ENCODE measurements at regions not wholly inside any gene's neighbourhood (a gene's known extent, or its start where the extent isn't known, plus 50 kb on each side); places are given as distances from the start of the nearest gene placed in this dataset.
"Not testable (repeated sequence)": the region's sequence is repeated elsewhere in the genome, so short reads cannot be mapped to it uniquely, and the experiment has no call there.

GRCh38 chr22:11608486-11608885, 3919.5 kb upstream of the OR11H1 start:
- not testable (repeated sequence) for H3K4me1 ChIP-seq (ENCODE audit: control insufficient read depth in 1 of 2, insufficient read depth in 2 of 2, low read length in 2 of 2); H3K27ac ChIP-seq (ENCODE audit: low read length); H3K4me3 ChIP-seq (ENCODE audit: low read depth in 1 of 2, low read length in 2 of 2); H3K27me3 ChIP-seq (ENCODE audit: low read depth, low read length); H3K36me3 ChIP-seq (ENCODE audit: control insufficient read depth in 1 of 2, insufficient read depth in 2 of 2, low read length in 2 of 2)
- H3K9me3 ChIP-seq (ENCODE audit: control insufficient read depth in 1 of 2, low read length in 2 of 2), result peaks cover 0 to 26% of the 10 kb centered on the region in 2 donors

GRCh38 chr22:11609193-11609592, 3918.8 kb upstream of the OR11H1 start:
- H3K9me3 ChIP-seq (ENCODE audit: control insufficient read depth in 1 of 2, low read length in 2 of 2), result peaks cover 0 to 26% of the 10 kb centered on the region in 2 donors
- not testable (repeated sequence) for H3K4me3 ChIP-seq (ENCODE audit: low read depth in 1 of 2, low read length in 2 of 2); H3K27ac ChIP-seq (ENCODE audit: low read length); H3K36me3 ChIP-seq (ENCODE audit: control insufficient read depth in 1 of 2, insufficient read depth in 2 of 2, low read length in 2 of 2); H3K4me1 ChIP-seq (ENCODE audit: control insufficient read depth in 1 of 2, insufficient read depth in 2 of 2, low read length in 2 of 2); H3K27me3 ChIP-seq (ENCODE audit: low read depth, low read length)

GRCh38 chr22:11611280-11611679, 3916.7 kb upstream of the OR11H1 start:
- H3K4me3 ChIP-seq (ENCODE audit: low read depth in 1 of 2, low read length in 2 of 2); H3K27ac ChIP-seq (ENCODE audit: low read length); H3K4me1 ChIP-seq (ENCODE audit: control insufficient read depth in 1 of 2, insufficient read depth in 2 of 2, low read length in 2 of 2); H3K36me3 ChIP-seq (ENCODE audit: control insufficient read depth in 1 of 2, insufficient read depth in 2 of 2, low read length in 2 of 2); H3K27me3 ChIP-seq (ENCODE audit: low read depth, low read length): not testable (repeated sequence)
- peaks cover 0 to 18% of the 10 kb centered on the region in 2 donors for H3K9me3 ChIP-seq (ENCODE audit: control insufficient read depth in 1 of 2, low read length in 2 of 2)

DNA sequence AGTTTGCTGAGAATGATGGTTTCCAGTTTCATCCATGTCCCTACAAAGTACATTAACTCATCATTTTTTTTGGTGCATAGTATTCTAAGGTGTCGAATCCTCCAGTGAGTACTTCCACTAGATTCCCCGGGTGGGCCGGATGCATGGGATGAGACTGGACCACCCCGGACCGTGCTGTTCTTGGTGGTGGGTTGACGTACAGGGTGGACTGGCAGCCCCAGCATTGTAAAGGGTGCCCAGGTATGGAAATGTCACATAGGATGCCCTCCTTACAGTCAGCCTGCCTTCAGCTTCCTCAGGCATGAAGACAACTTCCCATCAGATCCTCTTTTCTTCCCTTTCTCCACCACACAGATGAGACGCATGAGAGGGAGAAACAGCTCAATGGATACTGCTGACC, 3916.1 kb upstream of the OR11H1 start:
- not testable (repeated sequence) for H3K4me3 ChIP-seq (ENCODE audit: low read depth in 1 of 2, low read length in 2 of 2); H3K27me3 ChIP-seq (ENCODE audit: low read depth, low read length); H3K36me3 ChIP-seq (ENCODE audit: control insufficient read depth in 1 of 2, insufficient read depth in 2 of 2, low read length in 2 of 2); H3K27ac ChIP-seq (ENCODE audit: low read length); H3K4me1 ChIP-seq (ENCODE audit: control insufficient read depth in 1 of 2, insufficient read depth in 2 of 2, low read length in 2 of 2)
- peaks cover 0 to 14% of the 10 kb centered on the region in 2 donors for H3K9me3 ChIP-seq (ENCODE audit: control insufficient read depth in 1 of 2, low read length in 2 of 2)

- not testable (repeated sequence) for H3K27me3 ChIP-seq (ENCODE audit: low read depth, low read length); H3K36me3 ChIP-seq (ENCODE audit: control insufficient read depth in 1 of 2, insufficient read depth in 2 of 2, low read length in 2 of 2); H3K4me1 ChIP-seq (ENCODE audit: control insufficient read depth in 1 of 2, insufficient read depth in 2 of 2, low read length in 2 of 2); H3K27ac ChIP-seq (ENCODE audit: low read length); H3K4me3 ChIP-seq (ENCODE audit: low read depth in 1 of 2, low read length in 2 of 2)
- peaks cover 0 to 20% of the 10 kb centered on the region in 2 donors for H3K9me3 ChIP-seq (ENCODE audit: control insufficient read depth in 1 of 2, low read length in 2 of 2)
Observed at GRCh38 chr22:11613081-11613897, 3914.7 kb upstream of the OR11H1 start.

DNA sequence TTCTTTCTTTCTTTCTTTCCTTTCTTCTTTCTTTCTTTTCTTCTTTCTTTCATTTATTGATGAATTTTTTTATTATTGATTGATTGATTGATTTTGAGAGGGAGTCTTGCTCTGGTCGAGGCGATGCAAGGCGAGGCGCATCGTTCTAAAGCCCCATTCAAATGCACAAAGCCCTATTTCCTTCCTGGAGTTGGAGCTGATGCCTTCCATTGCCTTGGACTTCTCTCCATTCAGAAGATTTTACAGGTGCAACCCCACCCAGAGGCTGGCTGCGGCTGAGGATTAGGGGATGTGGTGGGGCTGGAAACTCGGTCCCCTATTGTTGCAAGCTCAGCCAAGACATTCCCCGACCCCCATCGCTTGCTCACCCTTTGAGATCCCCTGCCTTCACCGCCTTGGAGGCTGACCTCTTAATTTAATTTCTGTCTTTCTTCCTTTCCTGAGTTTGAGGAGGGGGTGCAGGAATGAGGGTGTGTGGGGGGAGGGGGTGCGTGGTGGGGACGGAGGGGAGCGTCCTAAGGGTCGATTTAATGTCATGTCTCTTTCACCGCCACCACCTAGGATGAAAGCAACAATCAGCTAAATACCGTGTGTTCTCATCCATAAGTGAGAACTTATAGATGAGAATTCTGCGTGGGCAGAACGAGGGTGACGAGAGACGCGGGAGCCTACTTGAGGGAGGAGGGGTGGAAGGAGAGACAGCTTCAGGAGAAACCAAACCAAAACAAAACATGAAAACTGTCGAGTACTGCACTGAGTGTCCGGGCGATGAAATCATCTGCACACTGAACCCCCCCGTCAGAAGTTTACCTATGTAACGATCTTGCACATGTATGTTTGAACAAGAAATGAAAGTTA, 3913.9 kb upstream of the OR11H1 start:
- H3K27me3 ChIP-seq (ENCODE audit: low read depth, low read length), result no peaks in the 10 kb centered on the region
- H3K4me3 ChIP-seq (ENCODE audit: low read depth in 1 of 2, low read length in 2 of 2), result no peak overlapping the region
- no peak overlapping the region for H3K27ac ChIP-seq (ENCODE audit: low read length)
- H3K4me1 ChIP-seq (ENCODE audit: control insufficient read depth in 1 of 2, insufficient read depth in 2 of 2, low read length in 2 of 2), result no peaks in the 10 kb centered on the region
- peaks cover 0 to 20% of the 10 kb centered on the region in 2 donors for H3K9me3 ChIP-seq (ENCODE audit: control insufficient read depth in 1 of 2, low read length in 2 of 2)
- no peaks in the 10 kb centered on the region for H3K36me3 ChIP-seq (ENCODE audit: control insufficient read depth in 1 of 2, insufficient read depth in 2 of 2, low read length in 2 of 2)

DNA sequence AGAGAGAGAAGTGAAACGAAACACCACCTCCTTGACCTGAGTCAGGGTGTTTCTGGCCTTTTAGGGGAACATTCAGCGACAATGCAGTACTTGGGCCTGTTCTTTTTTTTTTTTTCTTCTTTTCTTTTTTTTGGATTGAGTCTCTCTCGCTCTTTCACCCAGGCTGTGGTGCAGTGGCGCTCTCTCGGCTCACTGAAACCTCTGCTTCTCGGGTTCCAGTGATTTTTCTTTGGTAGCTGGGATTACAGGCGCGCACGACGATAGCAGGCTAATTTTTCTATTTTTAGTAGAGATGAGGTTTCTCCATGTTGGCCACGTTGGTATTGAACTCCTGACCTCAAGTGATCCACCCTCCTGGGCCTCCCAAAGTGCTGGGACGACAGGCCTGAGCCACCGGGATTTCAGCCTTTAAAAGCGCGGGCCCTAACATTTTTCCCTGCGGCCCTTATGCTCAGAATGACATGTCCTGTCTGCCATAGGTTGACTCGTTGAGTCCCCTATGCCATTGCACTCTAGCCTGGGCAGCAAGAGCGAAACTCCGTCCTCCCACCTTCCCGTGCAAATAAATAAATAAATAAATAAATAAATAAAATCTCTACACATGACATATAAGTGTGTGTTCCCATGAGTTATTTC, 3913.1 kb upstream of the OR11H1 start:
- not testable (repeated sequence) for H3K4me3 ChIP-seq (ENCODE audit: low read depth in 1 of 2, low read length in 2 of 2); H3K36me3 ChIP-seq (ENCODE audit: control insufficient read depth in 1 of 2, insufficient read depth in 2 of 2, low read length in 2 of 2); H3K27me3 ChIP-seq (ENCODE audit: low read depth, low read length); H3K27ac ChIP-seq (ENCODE audit: low read length); H3K4me1 ChIP-seq (ENCODE audit: control insufficient read depth in 1 of 2, insufficient read depth in 2 of 2, low read length in 2 of 2)
- H3K9me3 ChIP-seq (ENCODE audit: control insufficient read depth in 1 of 2, low read length in 2 of 2), result peaks cover 0 to 24% of the 10 kb centered on the region in 2 donors

DNA sequence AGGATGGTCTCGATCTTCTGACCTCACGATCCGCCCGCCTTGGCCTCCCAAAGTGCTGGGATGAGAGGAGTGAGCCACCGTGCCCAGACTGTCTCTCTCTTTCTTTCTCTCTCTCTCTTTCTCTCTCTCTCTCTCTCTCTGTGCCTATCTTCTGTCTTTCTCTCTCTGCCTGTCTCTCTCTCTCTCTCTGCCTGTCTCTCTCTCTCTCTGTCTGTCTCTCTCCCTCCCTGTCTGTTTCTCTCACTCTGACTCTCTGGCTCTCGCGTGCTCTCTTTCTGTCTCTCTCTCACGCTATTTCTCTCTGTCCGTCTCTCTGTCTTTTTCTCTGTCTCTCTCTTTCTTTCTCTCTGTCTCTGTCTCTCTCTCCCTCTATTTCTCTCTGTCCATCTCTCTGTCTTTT, 3911.2 kb upstream of the OR11H1 start:
- Histone ChIP-seq H3K4me3 (ENCODE audit: low read depth in 1 of 2, low read length in 2 of 2) (no peak overlapping the region), H3K36me3 (ENCODE audit: control insufficient read depth in 1 of 2, insufficient read depth in 2 of 2, low read length in 2 of 2) (no peaks in the 10 kb centered on the region), H3K27ac (ENCODE audit: low read length) (no peak overlapping the region), H3K27me3 (ENCODE audit: low read depth, low read length) (no peaks in the 10 kb centered on the region), H3K9me3 (ENCODE audit: control insufficient read depth in 1 of 2, low read length in 2 of 2) (peaks cover 0 to 30% of the 10 kb centered on the region in 2 donors), H3K4me1 (ENCODE audit: control insufficient read depth in 1 of 2, insufficient read depth in 2 of 2, low read length in 2 of 2) (no peaks in the 10 kb centered on the region)

- H3K27me3 ChIP-seq (ENCODE audit: low read depth, low read length); H3K36me3 ChIP-seq (ENCODE audit: control insufficient read depth in 1 of 2, insufficient read depth in 2 of 2, low read length in 2 of 2); H3K27ac ChIP-seq (ENCODE audit: low read length); H3K4me3 ChIP-seq (ENCODE audit: low read depth in 1 of 2, low read length in 2 of 2); H3K4me1 ChIP-seq (ENCODE audit: control insufficient read depth in 1 of 2, insufficient read depth in 2 of 2, low read length in 2 of 2): not testable (repeated sequence)
- peaks cover 0 to 24% of the 10 kb centered on the region in 2 donors for H3K9me3 ChIP-seq (ENCODE audit: control insufficient read depth in 1 of 2, low read length in 2 of 2)
Observed at GRCh38 chr22:11618322-11618662, 3909.7 kb upstream of the OR11H1 start.

DNA sequence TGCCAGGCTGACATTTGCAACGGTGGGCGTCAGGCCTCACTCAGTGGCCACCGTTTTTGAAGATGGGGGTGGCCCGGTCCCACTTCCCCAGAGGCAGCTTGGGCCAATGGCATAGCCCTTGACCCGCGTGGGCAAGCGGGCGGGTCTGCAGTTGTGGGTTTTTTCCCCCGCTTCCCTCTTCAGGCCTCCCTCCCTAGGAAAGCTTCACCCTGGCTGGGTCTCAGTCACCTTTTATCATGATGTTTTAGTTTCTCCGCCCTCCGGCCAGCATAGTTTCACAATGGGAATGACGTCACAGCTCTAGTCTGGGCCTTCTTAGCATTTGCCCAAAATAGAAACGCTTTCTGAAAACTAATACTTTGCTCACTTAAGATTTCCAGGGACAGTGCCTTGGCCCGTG, 3909.3 kb upstream of the OR11H1 start:
- H3K4me1 ChIP-seq (ENCODE audit: control insufficient read depth in 1 of 2, insufficient read depth in 2 of 2, low read length in 2 of 2); H3K27ac ChIP-seq (ENCODE audit: low read length); H3K36me3 ChIP-seq (ENCODE audit: control insufficient read depth in 1 of 2, insufficient read depth in 2 of 2, low read length in 2 of 2); H3K4me3 ChIP-seq (ENCODE audit: low read depth in 1 of 2, low read length in 2 of 2); H3K27me3 ChIP-seq (ENCODE audit: low read depth, low read length): not testable (repeated sequence)
- peaks cover 0 to 24% of the 10 kb centered on the region in 2 donors for H3K9me3 ChIP-seq (ENCODE audit: control insufficient read depth in 1 of 2, low read length in 2 of 2)

DNA sequence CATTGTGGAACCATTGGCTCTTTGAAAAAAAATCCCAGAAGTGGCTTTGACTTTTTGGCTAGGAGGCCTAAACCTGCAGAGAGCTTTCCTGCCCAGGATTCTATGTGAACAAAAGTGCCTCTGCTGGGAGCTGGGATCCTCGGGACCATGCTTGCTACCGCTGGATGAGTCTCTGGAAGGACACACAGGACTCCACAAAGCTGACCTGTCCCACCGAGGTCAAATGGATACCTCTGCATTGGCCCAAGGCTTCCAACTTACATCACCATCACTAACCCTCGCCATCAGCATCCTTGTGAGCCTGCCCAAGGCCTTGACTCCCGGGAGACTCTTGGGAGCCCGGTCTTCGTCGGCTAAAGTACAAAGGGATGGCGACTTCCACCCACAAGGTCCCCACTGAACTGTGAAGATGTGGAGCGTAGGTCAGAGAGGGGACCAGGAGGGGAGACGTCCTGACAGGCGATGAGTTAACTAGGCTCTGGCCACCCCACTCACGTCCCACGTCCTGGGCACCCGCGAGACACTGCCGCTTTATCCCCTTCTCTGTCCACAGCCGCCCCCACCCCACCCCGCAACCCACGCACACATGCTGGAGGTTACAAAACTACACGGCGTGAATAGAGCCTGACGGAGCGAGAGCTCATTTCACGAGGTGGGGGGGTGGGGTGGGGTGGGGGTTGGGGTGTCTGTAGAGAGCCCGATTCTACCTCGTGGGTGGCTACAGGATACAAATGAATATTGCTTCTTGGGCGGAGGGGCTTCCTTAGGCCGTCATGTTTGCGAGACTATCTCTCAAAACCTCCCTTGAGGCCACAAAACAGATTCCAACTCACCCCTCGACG, 3906.8 kb upstream of the OR11H1 start:
- H3K27ac ChIP-seq (ENCODE audit: low read length); H3K36me3 ChIP-seq (ENCODE audit: control insufficient read depth in 1 of 2, insufficient read depth in 2 of 2, low read length in 2 of 2); H3K4me1 ChIP-seq (ENCODE audit: control insufficient read depth in 1 of 2, insufficient read depth in 2 of 2, low read length in 2 of 2); H3K27me3 ChIP-seq (ENCODE audit: low read depth, low read length); H3K4me3 ChIP-seq (ENCODE audit: low read depth in 1 of 2, low read length in 2 of 2): not testable (repeated sequence)
- H3K9me3 ChIP-seq (ENCODE audit: control insufficient read depth in 1 of 2, low read length in 2 of 2), result peaks cover 0 to 27% of the 10 kb centered on the region in 2 donors
